GM19240 (cell line): ENCODE measurements at regions not wholly inside any gene's neighbourhood (a gene's known extent, or its start where the extent isn't known, plus 50 kb on each side); places are given as distances from the start of the nearest gene placed in this dataset.
"Not testable (repeated sequence)": the region's sequence is repeated elsewhere in the genome, so short reads cannot be mapped to it uniquely, and the experiment has no call there.

ENCODE experiments used
- DNase-seq: peaks from one replicate; pipeline ENCODE4 v3.0.0; 2011; ENCODE audit warnings: low spot score; ENCODE audit not compliant: insufficient read length

GRCh38 chr2:120647487-120647886 lies 88.2 kb upstream of the GLI2 start:
- no peak for DNase-seq

- DNase-seq = not testable (repeated sequence)
Observed at GRCh38 chr2:120649381-120649780, 86.3 kb upstream of the GLI2 start.

- DNase-seq = no peak
Observed at GRCh38 chr2:120650022-120650644, 85.5 kb upstream of the GLI2 start.

GRCh38 chr2:120651818-120652217 lies 83.8 kb upstream of the GLI2 start:
- no peak for DNase-seq

GRCh38 chr2:120653046-120653445 lies 82.6 kb upstream of the GLI2 start:
- no peak for DNase-seq

- no peak for DNase-seq
Observed at GRCh38 chr2:120653871-120654270, 81.8 kb upstream of the GLI2 start.

GRCh38 chr2:120654381-120655134 lies 81.1 kb upstream of the GLI2 start:
- DNase-seq = no peak

GRCh38 chr2:120656273-120656950 lies 79.3 kb upstream of the GLI2 start:
- DNase-seq = no peak

- DNase-seq = no peak
Observed at GRCh38 chr2:120658042-120658769, 77.5 kb upstream of the GLI2 start.

GRCh38 chr2:120658770-120659158 lies 76.9 kb upstream of the GLI2 start:
- no peak for DNase-seq

GRCh38 chr2:120659275-120659977 lies 76.2 kb upstream of the GLI2 start:
- no peak for DNase-seq

GRCh38 chr2:120660056-120660694 lies 75.5 kb upstream of the GLI2 start:
- DNase-seq = no peak

GRCh38 chr2:120660771-120661459 lies 74.8 kb upstream of the GLI2 start:
- DNase-seq = no peak

GRCh38 chr2:120661551-120661950 lies 74.1 kb upstream of the GLI2 start:
- DNase-seq = no peak

- DNase-seq = no peak
Observed at GRCh38 chr2:120662046-120662445, 73.6 kb upstream of the GLI2 start.

- DNase-seq = no peak
Observed at GRCh38 chr2:120662746-120663145, 72.9 kb upstream of the GLI2 start.

- no peak for DNase-seq
Observed at GRCh38 chr2:120666433-120666832, 69.2 kb upstream of the GLI2 start.

GRCh38 chr2:120667981-120668380 lies 67.7 kb upstream of the GLI2 start:
- DNase-seq = no peak

- no peak for DNase-seq
Observed at GRCh38 chr2:120669121-120669952, 66.3 kb upstream of the GLI2 start.
